A549 (cell line): ENCODE measurements at regions not wholly inside any gene's neighbourhood (a gene's known extent, or its start where the extent isn't known, plus 50 kb on each side); places are given as distances from the start of the nearest gene placed in this dataset.

ENCODE experiments used
- ATAC-seq, 2 experiments: fragments of 200-7000 bp in 1 of 2; fragments of >200 bp in 1 of 2; cut with Nextera tagmentation in 1 of 2; cut with Tn5 transposase in 1 of 2; 3 replicates each; pipeline versions ENCODE4 v1.8.0 to v1.9.1; 2018 to 2020; ENCODE audit warnings: mild to moderate bottlenecking in 1 of 2, moderate library complexity in 1 of 2
- CTCF ChIA-PET: fragments of 300-600 bp; sonication (Branson Sonifier 250); formaldehyde crosslinking; extraction: SDS; loops from one replicate; lab custom pipeline; 2021; ENCODE audit warnings: antibody characterized with exemption, inconsistent platforms; lab: Yijun Ruan, JAX
- POLR2A ChIA-PET: fragments of 350-600 bp; formaldehyde crosslinking; extraction: SDS; loops from one replicate; lab custom pipeline; 2021; ENCODE audit warnings: antibody characterized with exemption, inconsistent platforms; lab: Yijun Ruan, JAX
- DNase-seq, 2 experiments: peaks; one replicate each; pipeline versions ENCODE4 v3.0.0 to v3.0.0-alpha.2; 2011 to 2016; ENCODE audit warnings: low read depth in 1 of 2, low spot score in 1 of 2
- FAIRE-seq: peaks from 2 replicates; lab custom pipeline; 2011; peaks lifted over from hg19 to GRCh38; lab: Jason Lieb, UNC
- H3K27ac ChIP-seq, 2 experiments: fragments of >200 bp; sonication (Bioruptor Twin); formaldehyde crosslinking; 3 replicates each; pipeline ENCODE4 v1.5.1; 2016 to 2017
- H3K4me1 ChIP-seq: fragments of >200 bp; sonication (Bioruptor Twin); formaldehyde crosslinking; 3 replicates; pipeline ENCODE4 v1.6.1; 2016
- H3K4me2 ChIP-seq: fragments of >200 bp; sonication (Bioruptor Twin); formaldehyde crosslinking; 3 replicates; pipeline ENCODE4 v1.6.1; 2016
- H3K4me3 ChIP-seq: fragments of >200 bp; sonication (Bioruptor Twin); formaldehyde crosslinking; 3 replicates; pipeline ENCODE4 v1.5.1; 2016
- H3K9me3 ChIP-seq: fragments of >200 bp; sonication (Bioruptor Twin); formaldehyde crosslinking; 3 replicates; pipeline ENCODE4 v1.6.1; 2016
- ATOH8 ChIP-seq: fragments of 250-450 bp; sonication (Bioruptor Pico); IDR thresholded peaks from 2 replicates; pipeline ENCODE4 v1.5.0; 2020; ENCODE audit warnings: low read depth, mild to moderate bottlenecking, moderate library complexity
- BHLHE40 ChIP-seq: IDR thresholded peaks from 2 replicates; pipeline ENCODE4 v1.6.1; 2012; ENCODE audit warnings: low read depth, low read length, inconsistent platforms
- CBX2 ChIP-seq: fragments of 200-600 bp; sonication (generic); IDR thresholded peaks from 2 replicates; pipeline ENCODE4 v1.6.1; 2016; ENCODE audit warnings: low read depth, mild to moderate bottlenecking, borderline replicate concordance
- CHD2 ChIP-seq: fragments of 150-350 bp; IDR thresholded peaks from 2 replicates; pipeline ENCODE4 v1.6.1; 2014; ENCODE audit warnings: low read length; ENCODE audit not compliant: partially characterized antibody
- E2F6 ChIP-seq: IDR thresholded peaks from 2 replicates; pipeline ENCODE4 v1.6.1; 2012; ENCODE audit warnings: low read depth, borderline replicate concordance
- ESRRA ChIP-seq: fragments of 150-350 bp; IDR thresholded peaks from 2 replicates; pipeline ENCODE4 v1.6.1; 2014; ENCODE audit warnings: mild to moderate bottlenecking, low read length, borderline replicate concordance
- FOSL2 ChIP-seq, 2 experiments: fragments of 450-650 bp in 1 of 2; fragments of >200 bp in 1 of 2; sonication (Bioruptor Twin) in 1 of 2; formaldehyde crosslinking; IDR thresholded peaks; 2 replicates each; pipeline versions ENCODE4 v1.5.0 to v1.6.1; 2016 to 2020; ENCODE audit warnings: mild to moderate bottlenecking in 1 of 2, moderate library complexity in 1 of 2
- FOXS1 ChIP-seq: fragments of 250-450 bp; sonication (Bioruptor Pico); IDR thresholded peaks from 2 replicates; pipeline ENCODE4 v1.5.0; 2020; ENCODE audit warnings: mild to moderate bottlenecking, moderate library complexity
- GATA3 ChIP-seq: IDR thresholded peaks from 2 replicates; pipeline ENCODE4 v1.6.1; 2012; ENCODE audit warnings: borderline replicate concordance
- HDAC2 ChIP-seq: fragments of 200-600 bp; sonication (generic); IDR thresholded peaks from 2 replicates; pipeline ENCODE4 v1.6.1; 2016
- HES2 ChIP-seq: fragments of >200 bp; sonication (Bioruptor Twin); formaldehyde crosslinking; IDR thresholded peaks from 2 replicates; pipeline ENCODE4 v1.6.1; 2016
- HMGXB4 ChIP-seq: fragments of 250-450 bp; sonication (Bioruptor Pico); IDR thresholded peaks from 2 replicates; pipeline ENCODE4 v1.5.0; 2021; ENCODE audit warnings: mild to moderate bottlenecking, moderate library complexity, borderline replicate concordance
- JUN ChIP-seq, 2 experiments: fragments of >200 bp; sonication (Bioruptor Twin); formaldehyde crosslinking; IDR thresholded peaks; 2 replicates in 1 of 2; 3 replicates in 1 of 2; pipeline ENCODE4 v1.6.1; 2016 to 2017
- MAZ ChIP-seq: fragments of 150-350 bp; IDR thresholded peaks from 2 replicates; pipeline ENCODE4 v1.6.1; 2014; ENCODE audit warnings: antibody characterized with exemption, low read depth, low read length, borderline replicate concordance
- NFE2L2 ChIP-seq: fragments of 150-350 bp; conservative IDR thresholded peaks from 2 replicates; pipeline ENCODE4 v1.6.1; 2014; ENCODE audit warnings: low read length
- PHF8 ChIP-seq: fragments of 200-600 bp; sonication (generic); IDR thresholded peaks from 2 replicates; pipeline ENCODE4 v1.6.1; 2016; ENCODE audit warnings: low read depth, mild to moderate bottlenecking, antibody characterized with exemption, moderate library complexity, borderline replicate concordance
- POLR2AphosphoS2 ChIP-seq: conservative IDR thresholded peaks from 2 replicates; pipeline ENCODE4 v1.6.1; 2012; ENCODE audit warnings: low read length, improper control_type of control experiment, inconsistent platforms
- REST ChIP-seq: fragments of 200-600 bp; sonication (generic); IDR thresholded peaks from 2 replicates; pipeline ENCODE4 v1.6.1; 2016; ENCODE audit warnings: antibody characterized with exemption, mild to moderate bottlenecking, moderate library complexity
- RFX5 ChIP-seq: fragments of 450-650 bp; IDR thresholded peaks from 2 replicates; pipeline ENCODE4 v1.7.1; 2014; ENCODE audit warnings: antibody characterized with exemption, mild to moderate bottlenecking, moderate library complexity
- TP53 ChIP-seq: fragments of 250-450 bp; sonication (Bioruptor Pico); IDR thresholded peaks from 2 replicates; pipeline ENCODE4 v1.5.0; 2021; ENCODE audit warnings: mild to moderate bottlenecking, moderate library complexity
- USF2 ChIP-seq: fragments of 450-650 bp; IDR thresholded peaks from 2 replicates; pipeline ENCODE4 v1.6.1; 2014; ENCODE audit warnings: antibody characterized with exemption
- ZC3H11A ChIP-seq: fragments of 450-650 bp; IDR thresholded peaks from 2 replicates; pipeline ENCODE4 v1.6.1; 2014; ENCODE audit warnings: antibody characterized with exemption, mild to moderate bottlenecking
- ZNF302 ChIP-seq: fragments of 250-450 bp; sonication (Bioruptor Pico); IDR thresholded peaks from 2 replicates; pipeline ENCODE4 v1.9.0; 2021; ENCODE audit warnings: inconsistent platforms, mild to moderate bottlenecking, moderate library complexity
- WGBS: methylation state at CpG from one replicate; pipeline ENCODE4 v1.1.6; 2017; ENCODE audit errors: missing lambda C conversion rate; 5-methylcytosine and 5-hydroxymethylcytosine counted together

GRCh38 chr1:60428127-60428526, 354.6 kb upstream of the C1orf87 start:
- 5% methylated on average over 4 of the region's 4 CpGs for WGBS
- ChIA-PET CTCF (no interaction called here), POLR2A (no interaction called here)
- Histone ChIP-seq H3K4me3 (no peak overlapping the region), H3K9me3 (no peaks in the 10 kb centered on the region), H3K4me2 (no peak overlapping the region), H3K4me1 (no peaks in the 10 kb centered on the region), H3K27ac (no peak overlapping the region)
- DNase-seq (no peak), FAIRE-seq (no peak), ATAC-seq (no peak)
- no peak for TF ChIP-seq MAZ
- no peak for TF ChIP-seq HES2
- no peak for TF ChIP-seq ESRRA

- FAIRE-seq (no peak), DNase-seq (no peak), ATAC-seq (no peak)
- Histone ChIP-seq H3K4me1 (no peaks in the 10 kb centered on the region), H3K4me2 (no peak overlapping the region), H3K9me3 (no peaks in the 10 kb centered on the region), H3K27ac (no peak overlapping the region), H3K4me3 (no peak overlapping the region)
- ChIA-PET POLR2A (no interaction called here), CTCF (no interaction called here)
- TF ChIP-seq HDAC2 (no peak), NFE2L2 (no peak), POLR2AphosphoS2 (no peak), ATOH8 (no peak), BHLHE40 (no peak), ZNF302 (CRISPR knock-in tag) (no peak), FOXS1 (no peak), GATA3 (no peak), E2F6 (no peak), JUN (IDR thresholded peaks at IDR 0.05) (no peak), REST (no peak), USF2 (no peak), PHF8 (no peak), RFX5 (no peak), FOSL2 (IDR thresholded peaks at IDR 0.05) (no peak), FOSL2 (CRISPR knock-in tag; IDR thresholded peaks at IDR 0.05) (no peak), HMGXB4 (CRISPR knock-in tag) (no peak), CHD2 (no peak), ZC3H11A (no peak), CBX2 (no peak), TP53 (CRISPR knock-in tag) (no peak)
- WGBS, result 17% methylated on average over 2 of the region's 2 CpGs
Measured at GRCh38 chr1:60427701-60428100, 354.1 kb upstream of the C1orf87 start.
